ENCODE measurements at regions not wholly inside any gene's neighbourhood (a gene's known extent, or its start where the extent isn't known, plus 50 kb on each side); places are given as distances from the start of the nearest gene placed in this dataset.

- DNase-seq = no peak
These were observed 298.8 kb upstream of the RASGRP1 start for GRCh38 chr15:38863381-38863780.

- DNase-seq = no peak
These were observed 299.5 kb upstream of the RASGRP1 start for GRCh38 chr15:38864122-38864521.

DNA sequence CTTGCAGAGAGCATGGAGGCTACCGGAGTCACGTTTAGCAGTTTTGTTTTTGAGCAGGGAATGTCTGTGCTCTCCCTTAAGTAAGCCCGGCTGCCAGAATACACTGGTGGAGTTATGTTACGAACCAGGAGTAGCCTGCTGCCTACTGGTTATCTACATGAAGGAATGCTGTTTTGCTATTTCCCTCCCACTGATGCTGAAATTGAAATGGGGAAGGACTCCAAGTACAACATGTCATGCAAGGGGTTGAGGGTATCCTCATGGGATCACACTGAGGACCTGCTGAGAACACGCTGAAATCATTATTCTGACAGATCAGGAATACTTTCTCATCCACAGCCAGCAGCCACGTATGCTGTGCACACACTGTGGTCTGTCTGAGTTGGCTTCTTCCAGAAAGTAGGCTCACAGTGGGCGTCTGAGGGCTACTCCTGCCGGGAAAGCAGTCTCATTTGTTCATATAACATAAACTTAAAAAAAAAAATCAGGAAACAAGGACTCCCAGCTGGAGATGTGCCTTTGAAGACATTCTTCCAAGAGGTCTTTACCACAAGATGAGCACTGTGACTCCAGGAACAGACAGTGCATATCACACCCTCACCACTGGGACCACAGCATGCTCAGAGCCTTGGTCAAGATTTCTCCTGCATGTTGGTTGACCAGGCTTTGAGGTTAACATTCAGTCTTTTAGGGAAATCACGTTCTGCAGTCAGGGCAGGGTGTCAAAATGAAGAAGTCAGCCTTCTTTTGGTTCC, 300.4 kb upstream of the RASGRP1 start:
- DNase-seq = peak; percentile 97

DNA sequence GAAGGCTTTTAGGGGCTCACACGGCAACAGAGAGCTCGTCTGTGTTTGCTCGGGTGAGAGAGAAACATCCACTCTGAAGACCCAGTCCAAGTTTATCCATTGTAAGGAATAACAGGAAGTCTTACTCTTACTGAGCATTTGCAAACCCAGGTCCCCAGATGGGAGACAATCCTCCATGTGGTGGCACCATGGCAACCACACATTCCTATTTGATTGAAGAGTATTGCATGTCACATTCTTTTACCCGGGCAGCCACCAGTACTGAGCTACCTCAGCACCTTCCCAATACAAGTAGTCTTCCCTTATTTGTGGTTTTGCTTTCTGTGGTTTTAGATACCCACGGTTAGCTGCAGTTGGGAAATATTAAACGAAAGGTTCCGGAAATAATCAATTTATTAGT, 302.9 kb upstream of the RASGRP1 start:
- peak; percentile 68 for DNase-seq

DNA sequence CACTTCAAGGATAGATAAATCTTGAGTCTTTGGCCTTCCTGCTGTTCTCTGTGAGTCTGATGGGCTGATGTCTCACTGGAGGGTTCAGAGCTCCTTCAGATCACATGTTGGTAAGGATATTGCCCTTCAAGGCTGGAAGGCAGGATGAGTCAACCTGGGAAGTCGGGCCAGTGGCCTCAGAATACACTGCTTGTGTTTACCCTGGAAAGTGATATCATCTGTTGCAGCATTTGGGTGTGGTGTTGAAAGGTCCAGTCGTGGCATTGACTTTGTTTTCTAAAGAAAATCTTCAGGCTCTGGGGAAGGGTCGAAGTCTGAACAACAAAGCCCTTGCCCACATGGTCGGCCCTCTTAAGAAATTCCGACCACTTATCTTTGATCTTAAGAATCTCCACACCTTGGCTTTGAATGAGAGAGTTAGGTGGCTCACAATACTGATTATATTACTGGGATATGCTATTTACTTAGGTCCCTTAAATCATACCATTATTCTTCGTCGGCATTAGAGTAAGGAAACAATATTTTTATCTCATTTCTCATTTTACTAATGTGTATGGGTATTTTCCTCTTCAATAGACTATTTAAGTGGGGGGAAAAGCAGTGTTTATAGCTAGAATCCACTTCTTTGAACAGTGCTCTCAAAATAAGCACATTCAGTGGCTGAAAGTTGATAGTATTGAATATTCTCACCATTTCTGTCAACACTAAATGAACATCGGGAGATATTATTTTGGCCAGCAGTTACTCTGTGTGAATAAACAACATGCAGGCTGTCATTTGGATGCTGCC, 303.9 kb upstream of the RASGRP1 start:
- peak; percentile 79 for DNase-seq

GRCh38 chr15:38871638-38872037, 307.0 kb upstream of the RASGRP1 start:
- DNase-seq = no peak

DNA sequence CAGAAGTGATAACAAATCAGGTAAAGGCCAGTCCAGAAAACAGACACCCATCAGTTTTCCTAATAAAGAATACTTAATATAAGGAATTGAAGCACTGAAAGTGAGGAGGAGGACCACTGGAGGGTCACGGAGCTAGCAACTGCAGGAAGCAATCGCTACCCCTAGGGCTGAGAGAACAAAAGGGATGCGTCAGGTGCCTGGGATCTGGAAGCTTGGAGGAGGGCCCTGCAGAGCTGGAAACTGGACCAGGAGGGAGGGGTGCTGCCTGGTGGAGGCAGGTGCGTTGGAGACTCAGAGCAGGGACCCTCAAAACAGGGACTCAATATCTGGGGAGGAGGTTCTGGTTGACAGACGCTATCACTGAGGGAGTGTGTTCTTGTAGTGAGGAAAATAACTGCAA, 308.1 kb upstream of the RASGRP1 start:
- DNase-seq = no peak

- no peak for DNase-seq
These were observed 308.5 kb upstream of the RASGRP1 start for GRCh38 chr15:38873158-38873557.

- no peak for DNase-seq
These were observed 309.9 kb upstream of the RASGRP1 start for GRCh38 chr15:38874464-38874863.

DNA sequence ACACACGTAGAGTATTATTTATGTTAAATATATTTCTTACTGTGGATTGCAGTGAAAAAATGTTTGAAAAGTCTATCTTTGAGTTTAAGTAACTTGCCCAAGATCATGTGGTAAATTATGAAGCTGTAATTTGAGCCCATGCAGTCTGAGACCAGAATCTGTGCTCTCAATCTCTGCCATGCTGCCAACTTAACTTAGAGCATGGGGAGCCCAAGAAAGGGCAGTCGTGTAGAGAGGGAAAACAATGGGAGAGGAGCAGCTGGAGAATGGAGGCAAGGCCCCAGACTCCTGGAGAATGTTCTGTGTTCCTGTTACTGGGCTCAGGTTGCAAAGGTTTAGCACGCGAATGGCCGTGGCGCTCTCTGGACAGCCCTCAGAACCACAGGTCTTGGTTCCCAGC, 311.6 kb upstream of the RASGRP1 start:
- DNase-seq = no peak

DNA sequence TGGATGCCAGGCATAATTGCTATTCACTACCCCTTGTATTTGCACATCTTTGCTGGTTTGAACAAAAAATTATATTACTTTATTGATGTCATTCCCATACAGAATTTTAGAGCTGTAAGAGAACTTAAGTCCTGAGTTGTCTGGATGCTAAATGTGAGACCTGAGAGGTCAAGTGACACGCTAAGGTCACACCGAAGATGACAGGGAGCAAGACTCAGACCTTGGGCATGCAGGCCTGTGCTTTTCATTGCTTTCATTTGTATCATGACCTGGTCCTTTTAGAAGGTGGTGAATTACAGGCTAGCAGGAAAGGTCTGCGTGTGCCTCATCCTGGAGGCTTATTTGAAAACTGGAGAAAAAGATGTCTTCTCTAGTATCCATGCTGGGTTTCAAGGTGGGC, 312.0 kb upstream of the RASGRP1 start:
- DNase-seq = no peak

DNA sequence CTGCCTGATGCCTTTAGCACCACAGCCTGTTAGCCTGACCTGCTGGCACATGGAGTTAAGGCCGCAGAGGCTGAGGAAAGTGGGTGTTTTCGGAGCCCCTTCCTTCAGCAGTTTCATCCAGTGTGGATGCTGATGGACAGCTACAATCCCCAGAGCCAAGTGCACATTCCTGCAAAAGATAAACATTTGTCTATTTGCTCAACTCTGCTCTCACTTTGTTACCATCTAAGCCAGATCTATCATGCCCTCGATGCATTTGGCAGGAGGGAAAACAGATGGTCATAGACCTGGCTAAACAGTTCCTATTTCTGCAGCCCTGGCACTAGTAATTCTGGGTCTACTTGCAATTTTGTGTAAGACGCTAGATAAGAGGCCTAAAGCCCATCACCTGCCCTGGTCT, 312.9 kb upstream of the RASGRP1 start:
- no peak for DNase-seq

DNA sequence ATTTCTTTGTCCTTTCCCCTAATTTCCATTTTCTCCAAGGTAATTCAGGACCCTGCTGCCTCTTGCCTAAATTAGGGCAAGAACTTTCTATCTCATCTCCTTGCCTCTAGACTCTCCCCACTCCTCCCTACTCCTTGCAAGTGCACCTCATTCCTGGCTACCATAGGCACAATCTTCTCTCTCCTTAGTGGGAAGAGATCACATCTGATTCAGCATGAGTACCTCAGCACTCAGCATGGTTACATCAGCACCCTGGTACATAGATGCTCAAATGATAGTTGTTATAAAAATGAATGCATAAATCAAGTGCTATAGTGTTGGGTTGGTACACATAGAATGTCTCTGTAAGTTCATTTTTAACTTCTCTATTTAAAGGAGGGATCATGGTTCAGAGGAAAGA, 313.4 kb upstream of the RASGRP1 start:
- DNase-seq = no peak

DNA sequence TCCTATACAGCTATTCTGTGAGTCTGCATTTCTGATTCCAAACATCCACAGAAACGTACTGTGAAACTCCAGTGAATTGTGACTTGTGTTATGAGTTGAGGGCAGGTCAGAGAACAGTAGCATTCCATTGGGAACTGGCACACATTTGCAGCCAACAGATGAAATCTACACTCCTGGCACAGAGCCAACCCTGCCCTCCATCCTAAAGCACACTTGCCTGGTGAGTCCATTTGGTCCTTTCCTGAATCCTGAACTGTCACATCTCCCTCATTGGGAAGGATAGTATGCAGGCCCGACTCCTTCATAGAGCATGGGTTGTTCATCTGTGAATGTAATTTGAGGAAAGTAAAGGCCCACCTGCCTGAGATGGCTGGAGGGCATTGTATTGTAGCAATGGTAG, 314.3 kb upstream of the RASGRP1 start:
- no peak for DNase-seq

- DNase-seq = no peak
These were observed 315.4 kb upstream of the RASGRP1 start for GRCh38 chr15:38879909-38880471.

- no peak for DNase-seq
These were observed 317.6 kb upstream of the RASGRP1 start for GRCh38 chr15:38882221-38882620.

- peak; percentile 62 for DNase-seq
These were observed 319.4 kb upstream of the RASGRP1 start for GRCh38 chr15:38883987-38884386.

DNA sequence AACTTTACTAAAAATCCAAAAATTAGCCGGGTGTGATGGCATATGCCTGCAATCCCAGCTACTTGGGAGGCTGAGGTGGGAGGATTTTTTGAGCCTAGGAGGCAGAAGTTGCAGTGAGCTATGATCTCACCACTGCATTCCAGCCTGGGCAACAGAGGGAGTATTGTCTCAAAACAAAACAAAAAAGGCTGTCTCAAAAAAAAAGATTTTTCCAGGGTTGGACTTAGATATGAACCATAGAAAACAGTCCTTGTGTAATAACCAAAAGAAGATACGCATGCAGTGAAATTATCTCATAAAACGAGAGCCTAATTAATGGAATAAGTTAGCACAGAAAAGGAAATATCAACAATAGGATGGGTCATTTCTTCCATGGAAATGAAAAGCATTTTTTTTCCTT, 320.4 kb upstream of the RASGRP1 start:
- peak; percentile 42 for DNase-seq

- DNase-seq = no peak
These were observed 320.9 kb upstream of the RASGRP1 start for GRCh38 chr15:38885471-38885952.

DNA sequence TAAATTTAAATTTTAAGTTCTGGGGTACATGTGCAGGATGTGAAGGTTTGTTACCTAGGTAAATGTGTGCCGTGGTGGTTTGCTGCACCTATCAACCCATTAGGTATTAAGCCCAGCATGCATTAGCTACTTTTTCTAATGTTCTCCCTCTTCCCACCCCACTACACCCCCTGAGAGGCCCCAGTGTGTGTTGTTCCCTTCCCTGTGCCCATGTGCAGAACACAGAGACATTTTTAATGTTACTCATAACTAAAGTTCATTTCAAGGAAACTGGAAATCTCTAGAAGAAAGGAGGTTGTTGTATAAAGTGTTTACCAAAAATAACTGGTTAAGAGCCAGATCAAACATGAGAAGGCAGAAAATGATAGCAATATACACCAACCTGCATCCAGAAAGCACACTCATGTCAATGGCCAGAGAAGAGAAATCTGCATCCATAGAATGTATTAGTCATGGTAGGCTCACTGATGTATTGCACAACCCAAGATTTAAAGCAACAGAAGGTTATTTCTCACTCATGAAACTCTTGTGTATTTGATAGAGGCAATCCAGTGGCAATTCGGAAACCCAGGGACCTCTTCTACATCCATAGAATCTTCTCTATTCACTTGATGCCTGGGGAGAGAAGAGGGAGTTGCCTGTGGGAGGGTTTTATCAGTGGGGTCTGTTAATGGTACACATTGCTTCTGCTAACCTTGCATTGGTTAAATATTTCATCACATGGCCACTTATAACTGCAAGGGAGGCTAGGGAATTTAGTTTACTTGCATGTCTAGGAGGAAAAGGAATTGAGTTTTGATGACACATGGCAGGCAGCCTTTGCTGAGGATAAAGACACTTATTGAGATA, 321.9 kb upstream of the RASGRP1 start:
- peak; percentile 87 for DNase-seq

GRCh38 chr15:38888701-38889221, 324.1 kb upstream of the RASGRP1 start:
- no peak for DNase-seq

DNA sequence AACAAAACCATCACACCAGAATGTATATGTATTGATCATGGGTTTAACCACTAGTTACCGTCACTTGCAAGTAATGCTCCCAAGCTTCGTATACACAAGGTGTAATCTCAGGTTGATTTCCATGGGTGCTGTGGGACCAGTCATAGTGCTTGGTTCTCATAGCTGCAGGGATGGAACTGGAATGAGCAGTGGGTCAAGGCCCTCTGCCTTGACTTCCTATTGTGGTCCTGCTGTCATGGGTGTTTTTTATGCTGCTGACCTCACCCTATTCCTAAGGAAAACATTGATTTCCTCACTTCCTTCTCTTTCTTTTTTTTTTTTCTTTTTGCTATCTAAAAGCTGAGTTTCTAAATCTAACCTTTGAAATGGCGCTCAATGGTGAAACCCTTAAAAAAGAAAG, 325.6 kb upstream of the RASGRP1 start:
- no peak for DNase-seq

GRCh38 chr15:38893925-38894242, 329.3 kb upstream of the RASGRP1 start:
- DNase-seq = no peak

Data from fibroblast of skin of abdomen (primary cell).